ENCODE measurements at regions not wholly inside any gene's neighbourhood (a gene's known extent, or its start where the extent isn't known, plus 50 kb on each side); places are given as distances from the start of the nearest gene placed in this dataset.

- TF ChIP-seq CTCF (IDR thresholded peaks at IDR 0.05) (no peak), POLR2A (IDR thresholded peaks at IDR 0.05) (no peak)
These were observed 482.0 kb upstream of the LRRTM1 start for GRCh38 chr2:80786584-80786983.

Measured in testis (tissue), 2 donors.